Adipocyte (in vitro differentiated cells): ENCODE measurements at regions not wholly inside any gene's neighbourhood (a gene's known extent, or its start where the extent isn't known, plus 50 kb on each side); places are given as distances from the start of the nearest gene placed in this dataset.
"Not testable (repeated sequence)": the region's sequence is repeated elsewhere in the genome, so short reads cannot be mapped to it uniquely, and the experiment has no call there.

Experiments used
- DNase-seq: peaks from one replicate; pipeline ENCODE4 v3.0.0-alpha.2; 2015; ENCODE audit warnings: low read depth
- H3K27me3 ChIP-seq: replicated peaks from 2 replicates; pipeline ENCODE4 v1.7.0; 2013; ENCODE audit warnings: mild to moderate bottlenecking, low read length, moderate library complexity; ENCODE audit not compliant: control insufficient read depth, insufficient read depth
- H3K36me3 ChIP-seq: 2 replicates; pipeline ENCODE4 v1.7.0; 2013; ENCODE audit warnings: low read length, mild to moderate bottlenecking, moderate library complexity; ENCODE audit not compliant: control insufficient read depth, insufficient read depth, severe bottlenecking
- H3K4me1 ChIP-seq: 2 replicates; pipeline ENCODE4 v1.7.0; 2013; ENCODE audit warnings: mild to moderate bottlenecking, low read length, moderate library complexity; ENCODE audit not compliant: control insufficient read depth, insufficient read depth
- H3K4me3 ChIP-seq: 2 replicates; pipeline ENCODE4 v1.7.0; 2013; ENCODE audit warnings: mild to moderate bottlenecking, low read length, moderate library complexity
- H3K9ac ChIP-seq: 2 replicates; pipeline ENCODE4 v1.7.0; 2013; ENCODE audit warnings: mild to moderate bottlenecking, low read length, moderate library complexity
- H3K9me3 ChIP-seq: 2 replicates; pipeline ENCODE4 v1.7.0; 2013; ENCODE audit warnings: mild to moderate bottlenecking, low read length, moderate library complexity; ENCODE audit not compliant: control insufficient read depth

DNA sequence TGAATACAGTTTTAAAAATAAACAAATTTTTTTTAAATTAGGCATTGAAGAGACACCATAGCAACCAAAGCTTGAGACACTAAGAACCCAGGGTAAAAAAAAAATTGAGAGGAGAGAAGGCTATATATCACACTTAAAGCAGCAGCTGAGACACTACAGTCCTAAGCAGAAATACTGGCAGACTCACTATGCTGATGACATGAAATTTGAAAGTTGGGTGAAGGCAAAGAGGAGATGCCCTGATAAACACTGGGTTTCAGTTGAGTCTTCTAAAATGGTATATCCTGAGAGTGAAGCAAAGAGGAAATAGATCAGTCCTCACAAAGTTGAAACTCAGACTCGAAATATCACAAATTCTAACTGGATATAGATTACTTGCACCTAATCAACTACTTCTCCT, 419.9 kb upstream of the CDH9 start:
- no peaks in the 10 kb centered on the region for H3K9me3 ChIP-seq
- H3K27me3 ChIP-seq, result no peaks in the 10 kb centered on the region
- H3K4me3 ChIP-seq, result no peak overlapping the region
- H3K9ac ChIP-seq, result no peak overlapping the region
- DNase-seq, result no peak
- H3K36me3 ChIP-seq, result no peaks in the 10 kb centered on the region
- H3K4me1 ChIP-seq, result no peaks in the 10 kb centered on the region

DNA sequence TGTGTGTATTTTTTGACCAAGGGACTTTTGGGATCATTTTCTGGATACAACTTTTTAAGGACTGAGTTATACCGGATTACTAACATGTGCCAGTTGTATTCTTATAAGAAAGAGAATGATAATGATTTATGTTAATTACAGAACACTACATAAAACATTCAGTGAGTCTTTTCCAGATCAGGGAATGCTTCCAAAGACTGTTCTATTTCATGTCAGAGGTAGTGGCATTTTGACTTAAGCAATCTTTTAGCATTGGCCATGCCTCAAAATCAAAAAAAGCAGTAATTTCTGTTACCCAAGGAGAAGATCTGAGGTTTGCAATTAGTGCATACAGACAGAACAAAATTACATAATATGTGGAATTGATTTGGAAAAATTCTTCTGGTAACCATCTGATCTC, 413.0 kb upstream of the CDH9 start:
- Histone ChIP-seq H3K9ac (no peak overlapping the region), H3K36me3 (no peaks in the 10 kb centered on the region), H3K4me1 (no peaks in the 10 kb centered on the region), H3K27me3 (no peaks in the 10 kb centered on the region), H3K9me3 (no peaks in the 10 kb centered on the region), H3K4me3 (no peak overlapping the region)
- no peak for DNase-seq

GRCh38 chr5:27450607-27451006, 412.2 kb upstream of the CDH9 start:
- H3K27me3 ChIP-seq, result no peaks in the 10 kb centered on the region
- H3K36me3 ChIP-seq, result no peaks in the 10 kb centered on the region

GRCh38 chr5:27439383-27439782, 401.0 kb upstream of the CDH9 start:
- H3K9ac ChIP-seq, H3K27me3 ChIP-seq, DNase-seq, H3K4me3 ChIP-seq, H3K36me3 ChIP-seq, H3K4me1 ChIP-seq, H3K9me3 ChIP-seq: not testable (repeated sequence)

More at GRCh38 chr5:27450607-27451006, 412.2 kb upstream of the CDH9 start:
- Histone ChIP-seq H3K4me1 (no peaks in the 10 kb centered on the region), H3K9me3 (no peaks in the 10 kb centered on the region), H3K4me3 (no peak overlapping the region), H3K9ac (no peak overlapping the region)
- DNase-seq, result no peak

DNA sequence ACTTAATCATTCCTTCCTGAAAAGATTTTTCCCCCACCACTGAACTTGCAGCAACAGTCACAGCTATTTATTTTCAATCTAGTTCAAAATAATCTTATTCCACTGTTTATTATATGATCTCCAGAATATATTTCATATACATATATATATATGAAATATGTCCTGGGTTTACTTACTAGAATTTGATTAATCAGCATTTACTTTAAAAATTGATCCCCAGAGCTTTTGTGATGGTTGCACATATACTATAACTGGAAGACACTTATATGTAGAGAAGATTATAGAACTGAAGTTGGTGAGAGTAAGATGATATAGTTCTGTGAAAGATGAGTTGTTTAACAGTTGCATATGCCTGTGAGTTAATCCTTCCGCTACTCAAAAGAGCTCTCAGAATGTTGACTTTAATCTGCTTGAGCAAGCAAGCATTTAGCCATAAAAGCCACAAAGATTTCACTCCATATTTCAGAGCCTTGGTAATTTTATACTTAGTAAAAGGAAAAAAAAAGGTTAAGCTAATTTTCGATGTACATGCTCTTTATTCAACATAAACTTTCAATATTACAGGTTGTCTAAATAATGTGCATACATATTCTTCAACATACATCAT, 399.3 kb upstream of the CDH9 start:
- Histone ChIP-seq H3K4me3 (no peak overlapping the region), H3K9ac (no peak overlapping the region), H3K27me3 (no peaks in the 10 kb centered on the region), H3K9me3 (no peaks in the 10 kb centered on the region), H3K4me1 (no peaks in the 10 kb centered on the region), H3K36me3 (no peaks in the 10 kb centered on the region)
- peak; percentile 0 for DNase-seq

DNA sequence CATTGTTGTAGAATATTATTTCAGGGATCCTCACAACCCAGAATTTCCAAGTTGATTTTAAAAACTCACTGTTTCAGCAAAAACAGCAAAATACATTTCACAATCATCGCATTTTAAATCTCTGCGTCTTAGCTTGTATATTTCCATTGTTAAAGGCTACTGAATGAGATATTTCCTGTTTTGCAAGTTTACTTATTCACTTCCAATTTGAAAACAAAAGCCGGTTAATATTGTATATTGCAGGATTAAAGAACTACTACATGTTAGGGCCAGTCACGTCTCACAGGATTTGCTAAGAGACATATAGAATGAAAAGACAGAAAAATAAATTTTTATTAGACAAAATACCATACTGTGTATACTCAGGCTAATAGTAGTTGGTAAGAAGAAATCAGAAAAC, 395.9 kb upstream of the CDH9 start:
- Histone ChIP-seq H3K9ac (no peak overlapping the region), H3K4me3 (no peak overlapping the region), H3K4me1 (no peaks in the 10 kb centered on the region), H3K27me3 (no peaks in the 10 kb centered on the region), H3K36me3 (no peaks in the 10 kb centered on the region), H3K9me3 (no peaks in the 10 kb centered on the region)
- no peak for DNase-seq

DNA sequence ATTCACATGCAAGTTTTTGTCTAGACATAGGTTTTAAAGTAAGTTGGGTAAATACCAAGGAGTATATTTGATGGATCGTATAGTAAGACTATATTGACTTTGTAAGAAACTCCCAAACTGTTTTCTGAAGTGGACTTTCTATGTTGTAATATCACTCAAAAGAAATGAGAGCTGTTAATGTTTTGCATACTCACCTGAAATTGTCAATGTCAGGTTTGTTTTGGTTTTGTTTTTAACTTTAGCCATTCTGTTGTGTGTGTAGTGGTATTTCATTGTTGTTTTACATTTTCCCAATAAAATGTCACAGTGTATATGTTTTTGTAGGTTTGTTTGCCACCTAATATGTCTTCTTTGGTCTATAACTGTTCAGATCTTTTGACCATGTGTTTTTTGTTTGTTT, 375.7 kb upstream of the CDH9 start:
- no peak overlapping the region for H3K9ac ChIP-seq
- H3K36me3 ChIP-seq, result no peaks in the 10 kb centered on the region
- no peak for DNase-seq
- H3K9me3 ChIP-seq, result no peaks in the 10 kb centered on the region
- H3K4me1 ChIP-seq, result no peaks in the 10 kb centered on the region
- H3K27me3 ChIP-seq, result no peaks in the 10 kb centered on the region
- no peak overlapping the region for H3K4me3 ChIP-seq

DNA sequence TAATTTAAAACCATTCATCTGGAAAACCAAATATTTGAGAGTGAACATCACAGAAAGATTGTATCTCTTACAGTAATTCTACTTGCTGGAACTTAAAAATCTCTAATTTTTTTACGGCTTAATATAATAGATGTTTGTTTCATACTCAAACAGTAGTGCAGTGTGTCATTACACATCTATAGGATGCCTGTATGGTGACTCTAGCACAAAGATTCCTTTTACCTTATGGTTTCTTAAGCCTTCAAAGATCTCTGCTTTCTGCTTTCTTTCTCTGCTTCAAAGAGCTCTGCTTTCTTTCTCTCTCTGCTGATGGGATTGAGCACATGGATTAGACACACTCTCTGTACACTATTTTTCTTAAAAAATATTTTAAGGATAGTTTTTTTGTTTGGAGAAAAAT, 374.0 kb upstream of the CDH9 start:
- Histone ChIP-seq H3K4me1 (no peaks in the 10 kb centered on the region), H3K4me3 (no peak overlapping the region), H3K9ac (no peak overlapping the region), H3K9me3 (no peaks in the 10 kb centered on the region), H3K27me3 (no peaks in the 10 kb centered on the region), H3K36me3 (no peaks in the 10 kb centered on the region)
- DNase-seq, result no peak

DNA sequence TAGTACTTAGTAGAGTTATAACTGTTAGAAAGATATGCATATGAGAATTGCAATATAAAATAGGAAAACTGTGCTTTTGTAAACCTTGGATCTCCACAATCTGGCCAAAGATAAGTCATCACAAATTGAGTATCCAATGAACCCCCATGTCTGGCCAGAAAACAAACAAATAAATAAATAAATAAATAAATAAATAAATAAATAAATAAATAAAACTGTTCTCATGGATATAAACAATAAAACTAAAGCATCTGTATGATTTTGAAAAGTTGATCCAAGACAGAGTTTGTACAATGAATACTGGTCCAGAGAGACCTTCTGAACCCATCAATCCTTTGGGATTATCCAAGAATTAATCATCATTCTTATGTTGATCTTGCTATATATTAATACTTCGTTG, 367.6 kb upstream of the CDH9 start:
- Histone ChIP-seq H3K4me3 (no peak overlapping the region), H3K9ac (no peak overlapping the region), H3K9me3 (no peaks in the 10 kb centered on the region), H3K27me3 (no peaks in the 10 kb centered on the region), H3K36me3 (no peaks in the 10 kb centered on the region), H3K4me1 (no peaks in the 10 kb centered on the region)
- no peak for DNase-seq

- H3K36me3 ChIP-seq, result no peaks in the 10 kb centered on the region
- no peak overlapping the region for H3K9ac ChIP-seq
- H3K4me3 ChIP-seq, result peak overlapping the region; percentile 69
- no peaks in the 10 kb centered on the region for H3K4me1 ChIP-seq
- no peaks in the 10 kb centered on the region for H3K9me3 ChIP-seq
- H3K27me3 ChIP-seq, result no peaks in the 10 kb centered on the region
- peak; percentile 3 for DNase-seq
Observed at GRCh38 chr5:27403243-27403882, 365.0 kb upstream of the CDH9 start.

DNA sequence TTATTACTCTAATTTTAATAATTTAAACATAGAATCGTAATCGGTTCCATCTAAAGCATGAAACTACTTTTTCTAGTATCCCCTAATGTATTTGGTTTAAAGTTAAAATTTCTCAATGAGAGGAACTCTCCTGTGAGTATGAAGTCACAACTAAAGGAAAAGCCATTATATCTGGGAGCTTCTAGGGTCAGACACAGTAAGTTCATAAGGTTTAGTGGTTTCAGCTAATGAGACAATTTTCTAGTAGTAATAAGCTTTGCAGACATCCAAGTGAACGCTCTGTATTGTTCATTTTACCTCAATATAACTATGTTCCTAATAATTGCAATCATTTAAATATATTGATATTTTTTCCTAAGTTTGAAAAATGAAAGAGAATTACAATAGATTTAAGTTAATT, 364.4 kb upstream of the CDH9 start:
- Histone ChIP-seq H3K9me3 (no peaks in the 10 kb centered on the region), H3K4me1 (no peaks in the 10 kb centered on the region), H3K9ac (no peak overlapping the region), H3K4me3 (peak overlapping the region; percentile 69), H3K36me3 (no peaks in the 10 kb centered on the region), H3K27me3 (no peaks in the 10 kb centered on the region)
- no peak for DNase-seq

DNA sequence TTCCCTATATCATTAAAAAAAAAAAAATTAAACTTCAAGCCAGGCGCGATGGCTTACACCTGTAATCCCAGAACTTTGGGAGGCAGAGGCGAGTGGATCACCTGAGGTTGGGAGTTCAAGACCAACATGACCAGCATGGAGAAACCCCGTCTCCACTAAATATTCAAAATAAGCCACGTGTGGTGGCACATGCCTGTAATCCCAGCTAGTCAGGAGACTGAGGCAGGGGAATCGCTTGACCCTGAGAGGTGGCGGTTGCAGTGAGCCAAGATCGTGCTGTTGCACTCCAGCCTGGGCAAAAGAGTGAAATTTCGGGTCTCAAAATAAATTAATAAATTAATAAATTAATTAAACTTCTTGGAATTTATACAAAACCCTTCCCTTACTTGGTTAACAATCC, 358.6 kb upstream of the CDH9 start:
- H3K36me3 ChIP-seq, result no peaks in the 10 kb centered on the region
- H3K4me3 ChIP-seq, result no peak overlapping the region
- no peaks in the 10 kb centered on the region for H3K4me1 ChIP-seq
- H3K9me3 ChIP-seq, result no peaks in the 10 kb centered on the region
- DNase-seq, result no peak
- H3K27me3 ChIP-seq, result no peaks in the 10 kb centered on the region
- H3K9ac ChIP-seq, result no peak overlapping the region
